ENCODE measurements at regions not wholly inside any gene's neighbourhood (a gene's known extent, or its start where the extent isn't known, plus 50 kb on each side); places are given as distances from the start of the nearest gene placed in this dataset.

- H3K27ac ChIP-seq = no peak overlapping the region
- WGBS = 34% methylated on average over 4 of the region's 4 CpGs
- H3K36me3 ChIP-seq = no peaks in the 10 kb centered on the region
- no peak overlapping the region for H3K4me3 ChIP-seq
- no peak for DNase-seq (ENCODE audit: low spot score in 2 of 2)
- no peak for TF ChIP-seq POLR2AphosphoS5 (IDR thresholded peaks at IDR 0.05)
- no peak for TF ChIP-seq POLR2A (IDR thresholded peaks at IDR 0.05)
- no peak for TF ChIP-seq EP300 (IDR thresholded peaks at IDR 0.05)
- no peak for TF ChIP-seq CTCF (IDR thresholded peaks at IDR 0.05)
- H3K27me3 ChIP-seq = no peaks in the 10 kb centered on the region
- no peaks in the 10 kb centered on the region for H3K9me3 ChIP-seq
- H3K4me1 ChIP-seq = no peaks in the 10 kb centered on the region
Observed at GRCh38 chr9:20065796-20066700, 277.2 kb upstream of the SLC24A2 start.

- no peak for DNase-seq (ENCODE audit: low spot score in 2 of 2)
- no peaks in the 10 kb centered on the region for H3K9me3 ChIP-seq
- no peaks in the 10 kb centered on the region for H3K4me1 ChIP-seq
- H3K27ac ChIP-seq = no peak overlapping the region
- no peaks in the 10 kb centered on the region for H3K36me3 ChIP-seq
- TF ChIP-seq EP300 (IDR thresholded peaks at IDR 0.05) = no peak
- TF ChIP-seq POLR2AphosphoS5 (IDR thresholded peaks at IDR 0.05) = no peak
- TF ChIP-seq CTCF (IDR thresholded peaks at IDR 0.05) = no peak
- TF ChIP-seq POLR2A (IDR thresholded peaks at IDR 0.05) = no peak
- no peaks in the 10 kb centered on the region for H3K27me3 ChIP-seq
- H3K4me3 ChIP-seq = no peak overlapping the region
- 8% methylated on average over 4 of the region's 4 CpGs for WGBS
Observed at GRCh38 chr9:20065046-20065445, 276.2 kb upstream of the SLC24A2 start.

- H3K4me1 ChIP-seq = no peaks in the 10 kb centered on the region
- peaks cover 3% of the 10 kb centered on the region for H3K27me3 ChIP-seq
- TF ChIP-seq CTCF (IDR thresholded peaks at IDR 0.05) (no peak), POLR2AphosphoS5 (IDR thresholded peaks at IDR 0.05) (no peak), POLR2A (IDR thresholded peaks at IDR 0.05) (no peak), EP300 (IDR thresholded peaks at IDR 0.05) (no peak)
- no peak overlapping the region for H3K4me3 ChIP-seq
- no peaks in the 10 kb centered on the region for H3K36me3 ChIP-seq
- WGBS = 79% methylated on average over 1 of the region's 1 CpG
- DNase-seq (ENCODE audit: low spot score in 2 of 2) = no peak
- no peaks in the 10 kb centered on the region for H3K9me3 ChIP-seq
- H3K27ac ChIP-seq = no peak overlapping the region
Observed at GRCh38 chr9:20054734-20055133, 265.9 kb upstream of the SLC24A2 start.

GRCh38 chr9:20048985-20049384 is 260.1 kb upstream of the SLC24A2 start:
- no peak for TF ChIP-seq CTCF (IDR thresholded peaks at IDR 0.05)
- TF ChIP-seq EP300 (IDR thresholded peaks at IDR 0.05) = no peak
- no peak for TF ChIP-seq POLR2A (IDR thresholded peaks at IDR 0.05)
- no peak for TF ChIP-seq POLR2AphosphoS5 (IDR thresholded peaks at IDR 0.05)
- H3K27me3 ChIP-seq = no peaks in the 10 kb centered on the region
- H3K4me3 ChIP-seq = no peak overlapping the region
- no peaks in the 10 kb centered on the region for H3K36me3 ChIP-seq
- no peak overlapping the region for H3K27ac ChIP-seq
- DNase-seq (ENCODE audit: low spot score in 2 of 2) = no peak
- H3K9me3 ChIP-seq = no peaks in the 10 kb centered on the region
- no peaks in the 10 kb centered on the region for H3K4me1 ChIP-seq
- 89% methylated on average over 4 of the region's 4 CpGs for WGBS

GRCh38 chr9:20048437-20048836 is 259.6 kb upstream of the SLC24A2 start:
- Histone ChIP-seq H3K4me1 (no peaks in the 10 kb centered on the region), H3K4me3 (no peak overlapping the region), H3K9me3 (no peaks in the 10 kb centered on the region), H3K27me3 (no peaks in the 10 kb centered on the region), H3K27ac (no peak overlapping the region), H3K36me3 (no peaks in the 10 kb centered on the region)
- TF ChIP-seq EP300 (IDR thresholded peaks at IDR 0.05) = no peak
- no peak for TF ChIP-seq POLR2A (IDR thresholded peaks at IDR 0.05)
- TF ChIP-seq CTCF (IDR thresholded peaks at IDR 0.05) = no peak
- TF ChIP-seq POLR2AphosphoS5 (IDR thresholded peaks at IDR 0.05) = no peak
- DNase-seq (ENCODE audit: low spot score in 2 of 2) = no peak
- WGBS = 67% methylated on average over 2 of the region's 2 CpGs

All from suprapubic skin (tissue), 4 donors.